ENCODE measurements at regions not wholly inside any gene's neighbourhood (a gene's known extent, or its start where the extent isn't known, plus 50 kb on each side); places are given as distances from the start of the nearest gene placed in this dataset.

GRCh38 chr2:109695290-109695689 is 81.1 kb downstream of the SOWAHC start:
- ATAC-seq (no peak), DNase-seq (ENCODE audit: low read depth, low spot score) (no peak)
- Histone ChIP-seq H3K36me3 (ENCODE audit: control insufficient read depth in 1 of 2, insufficient read depth in 2 of 2, low read length in 2 of 2) (no peaks in the 10 kb centered on the region), H3K27me3 (ENCODE audit: insufficient read depth, low read length) (no peaks in the 10 kb centered on the region), H4K20me1 (ENCODE audit: insufficient read depth) (no peaks in the 10 kb centered on the region), H3K4me1 (ENCODE audit: control insufficient read depth in 1 of 2, insufficient read depth in 2 of 2, low read length in 2 of 2) (peaks cover 14 to 34% of the 10 kb centered on the region in 2 experiments), H3K4me3 (replicated peaks in 1 of 2; ENCODE audit: low read depth in 1 of 2, low read length in 2 of 2) (no peak overlapping the region), H3K27ac (ENCODE audit: low read depth, low read length) (no peak overlapping the region), H3K9ac (ENCODE audit: low read length) (no peak overlapping the region), H3K79me2 (ENCODE audit: insufficient read depth, low read length) (no peaks in the 10 kb centered on the region), H3K4me2 (ENCODE audit: low read length) (no peak overlapping the region), H3K9me2 (ENCODE audit: insufficient read depth) (no peaks in the 10 kb centered on the region), H3K9me3 (ENCODE audit: control insufficient read depth in 1 of 2, insufficient read depth in 1 of 2, low read depth in 1 of 2, low read length in 2 of 2) (no peaks in the 10 kb centered on the region), H2AFZ (ENCODE audit: low read depth, low read length, poor library complexity, severe bottlenecking) (no peak overlapping the region)
- ChIA-PET RAD21 (ENCODE audit: low non-redundant PET in 1 of 2, low total read pairs in 2 of 2, uncharacterized antibody in 2 of 2, unreplicated experiment in 2 of 2) (no interaction called here), CTCF (no interaction called here), POLR2A (interaction anchor here (0.6 kb wide), 1 partner anchor 34 kb away, joined by 3 read pairs; no protein-coding TSS in a partner anchor)
- no TSS peak for BruUV-seq (replicated peaks)
- no peak for TF ChIP-seq EZH2phosphoT487 (IDR thresholded peaks at IDR 0.05; ENCODE audit: borderline replicate concordance)
- no peak for TF ChIP-seq CTCF (IDR thresholded peaks at IDR 0.05 in 2 of 3, conservative IDR thresholded peaks at IDR 0.05 in 1 of 3; ENCODE audit: borderline replicate concordance in 1 of 3, insufficient read depth in 1 of 3, low read depth in 2 of 3, low read length in 2 of 3)
- no peak for TF ChIP-seq CEBPB (IDR thresholded peaks at IDR 0.05; ENCODE audit: low read depth)
- TF ChIP-seq ZNF274 (IDR thresholded peaks at IDR 0.05; ENCODE audit: low read depth, low read length), result no peak
- TF ChIP-seq MAX (IDR thresholded peaks at IDR 0.05), result no peak
- TF ChIP-seq POLR2AphosphoS5 (IDR thresholded peaks at IDR 0.05; ENCODE audit: low read depth, low read length), result no peak
- no peak for TF ChIP-seq CBX3 (IDR thresholded peaks at IDR 0.05; ENCODE audit: low read depth)
- no peak for TF ChIP-seq ATF3 (IDR thresholded peaks at IDR 0.05)
- intact Hi-C loops (cut with micrococcal nuclease), result no loop called here
